Kasumi-1 (cell line): ENCODE measurements at regions not wholly inside any gene's neighbourhood (a gene's known extent, or its start where the extent isn't known, plus 50 kb on each side); places are given as distances from the start of the nearest gene placed in this dataset.
"Not testable (repeated sequence)": the region's sequence is repeated elsewhere in the genome, so short reads cannot be mapped to it uniquely, and the experiment has no call there.

Experiments used
- DNase-seq, 2 experiments: peaks; one replicate each; lab custom pipeline; 2025; lab: John Stamatoyannopoulos, UW

DNA sequence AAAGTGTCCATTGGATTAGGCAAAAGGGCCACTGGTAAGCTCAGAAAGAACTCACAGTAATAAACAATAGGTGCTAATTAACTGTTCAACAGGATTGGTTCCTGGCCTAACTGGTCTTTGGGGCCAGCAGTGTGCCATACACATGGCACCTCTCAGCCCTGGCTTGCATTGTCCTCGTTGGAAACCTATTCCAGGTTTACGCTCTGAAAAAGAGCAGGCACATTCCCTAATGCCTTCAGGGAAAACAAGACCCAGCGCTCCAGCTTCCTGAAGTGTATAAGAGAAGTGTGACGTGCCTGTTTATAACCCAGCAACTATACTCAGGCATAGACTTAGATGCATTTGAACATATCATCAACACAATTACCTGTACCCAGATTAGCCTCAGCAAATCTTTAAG, 51.9 kb upstream of the RBM47 start:
- no peak for DNase-seq

DNA sequence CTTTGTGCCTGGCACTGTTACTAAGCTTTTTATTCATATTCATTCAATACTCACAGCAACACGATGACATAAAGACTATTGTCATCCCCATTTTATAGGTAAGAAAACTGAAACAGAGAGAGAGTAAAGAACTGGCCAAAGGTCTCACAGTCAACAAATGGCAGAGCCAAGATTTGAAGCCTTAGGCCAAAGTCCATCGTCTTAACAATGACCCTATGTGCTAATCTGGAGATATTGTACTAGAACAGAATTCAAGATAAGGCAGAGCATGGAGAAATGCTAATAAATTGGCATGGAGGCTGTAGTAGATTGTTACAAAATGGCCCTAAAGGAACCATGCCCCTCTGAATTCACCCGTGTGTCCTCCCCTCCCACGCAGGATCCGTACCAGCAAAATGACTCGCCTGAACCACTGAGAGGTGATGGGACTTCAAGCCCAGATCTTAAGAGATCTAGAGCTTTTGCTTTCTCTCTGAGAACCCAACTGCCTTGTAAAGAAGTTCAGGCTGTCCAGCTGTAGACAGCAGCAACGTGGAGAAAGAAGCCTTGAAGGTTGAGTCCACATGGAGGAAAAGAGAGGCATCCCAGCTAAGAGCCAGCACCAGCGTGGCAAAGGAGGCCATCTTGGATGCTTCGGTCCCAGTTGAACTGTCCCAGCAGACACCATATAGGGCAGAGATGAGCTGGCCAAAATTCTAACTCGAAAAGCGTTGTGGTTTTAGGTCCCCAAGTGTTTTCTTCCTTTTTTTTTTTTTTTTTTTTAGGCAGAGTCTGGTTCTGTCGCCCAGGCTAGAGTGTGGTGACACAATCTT, 52.8 kb upstream of the RBM47 start:
- no peak for DNase-seq

DNA sequence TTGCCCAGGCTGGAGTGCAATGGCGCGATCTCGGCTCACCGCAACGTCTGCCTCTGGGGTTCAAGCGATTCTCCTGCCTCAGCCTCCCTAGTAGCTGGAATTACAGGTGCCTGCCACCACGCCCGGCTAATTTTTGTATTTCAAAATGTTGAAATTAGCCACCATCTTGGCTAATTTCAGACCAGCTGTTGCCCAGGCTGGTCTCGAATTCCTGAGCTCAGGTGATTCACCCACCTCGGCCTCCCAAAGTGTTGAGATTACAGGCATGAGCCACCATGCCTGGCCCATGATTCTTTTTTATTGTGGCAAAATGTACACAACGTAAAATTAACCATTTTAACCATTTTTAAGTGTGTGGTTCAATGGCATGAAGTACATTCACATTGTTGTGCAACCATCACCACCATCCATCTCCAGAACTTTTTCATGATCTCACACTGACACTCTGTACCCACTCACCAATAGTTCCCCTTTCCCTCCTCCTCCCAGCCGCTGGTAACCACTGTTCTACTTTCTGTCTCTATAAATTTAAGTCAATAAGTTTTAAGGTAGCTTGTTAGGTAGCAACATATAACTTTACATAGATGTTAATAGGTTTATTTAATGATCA, 54.0 kb upstream of the RBM47 start:
- peak; percentile 12 to 16 for DNase-seq

DNA sequence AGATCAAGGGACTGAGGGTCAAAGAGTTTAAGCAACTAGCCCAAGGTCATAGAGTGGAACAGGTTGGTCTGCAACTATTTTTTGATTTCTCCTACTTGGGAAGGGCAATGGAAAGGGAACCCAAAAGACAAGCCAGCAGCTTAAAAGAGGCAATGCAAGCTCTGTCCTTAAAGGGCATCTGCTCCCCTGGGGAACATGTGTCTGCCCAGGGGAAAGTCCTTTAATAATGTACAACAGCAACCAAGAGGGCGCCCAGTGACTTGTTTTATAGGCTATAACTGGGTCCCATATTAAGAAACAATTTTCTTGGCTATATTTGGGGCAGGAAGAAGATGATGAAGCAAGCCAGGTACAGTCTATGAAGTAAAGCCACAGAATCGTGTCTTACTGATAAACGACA, 54.7 kb upstream of the RBM47 start:
- no peak for DNase-seq

DNA sequence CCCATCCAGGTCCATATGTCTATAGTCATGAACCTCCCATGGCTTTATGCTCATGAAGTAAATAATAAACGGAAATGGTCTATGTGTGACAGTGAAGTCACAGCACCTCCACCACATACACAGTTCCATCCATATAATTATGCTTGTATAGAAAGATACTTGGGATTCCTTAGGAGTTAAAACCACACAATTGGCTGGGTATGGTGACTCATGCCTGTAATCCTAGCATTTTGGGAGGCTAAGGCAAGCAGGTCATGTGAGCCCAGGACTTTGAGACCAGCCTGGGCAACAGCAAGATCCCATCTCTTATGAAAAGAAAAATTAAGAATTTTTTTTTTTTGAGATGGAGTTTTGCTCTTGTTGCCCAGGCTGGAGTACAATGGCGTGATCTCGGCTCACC, 55.6 kb upstream of the RBM47 start:
- no peak for DNase-seq

DNA sequence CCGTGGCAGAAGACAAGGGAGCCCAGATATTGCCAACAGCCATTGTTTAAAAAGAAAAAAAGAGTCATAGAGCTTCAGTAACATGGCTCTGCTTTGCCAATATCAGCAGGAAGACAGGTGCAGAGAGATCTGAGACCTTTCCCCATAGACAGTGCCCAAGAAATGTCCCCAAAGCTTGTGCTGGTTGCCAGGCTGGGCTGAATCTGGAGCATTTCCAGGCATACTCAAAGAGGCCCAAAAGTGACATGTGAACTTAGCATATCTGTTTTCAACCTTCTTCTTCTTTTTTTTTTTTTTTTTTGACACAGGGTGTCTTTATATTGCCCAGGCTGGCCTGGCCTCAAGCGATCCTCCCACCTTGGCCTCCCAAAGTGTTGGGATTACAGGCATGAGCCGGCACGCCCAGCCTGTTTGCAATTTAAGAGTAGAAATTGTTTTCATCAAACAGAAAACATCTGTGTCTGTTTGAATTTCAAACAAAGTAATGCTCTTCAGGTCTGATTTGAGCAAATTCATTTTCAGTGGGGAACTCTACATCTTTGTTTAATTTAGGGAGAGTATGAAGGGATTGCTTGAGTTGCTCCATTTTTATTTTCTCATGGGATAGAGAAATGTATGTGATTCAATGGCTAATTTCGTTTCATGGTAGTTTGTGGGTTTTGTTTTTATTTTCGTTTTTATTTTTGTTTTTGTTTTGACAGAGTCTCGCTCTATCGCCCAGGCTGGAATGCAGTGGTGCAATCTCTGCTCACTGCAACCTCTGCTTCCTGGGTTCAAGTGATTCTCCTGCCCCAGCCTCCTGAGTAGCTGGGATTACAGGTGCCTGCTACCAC, 56.6 kb upstream of the RBM47 start:
- no peak for DNase-seq

DNA sequence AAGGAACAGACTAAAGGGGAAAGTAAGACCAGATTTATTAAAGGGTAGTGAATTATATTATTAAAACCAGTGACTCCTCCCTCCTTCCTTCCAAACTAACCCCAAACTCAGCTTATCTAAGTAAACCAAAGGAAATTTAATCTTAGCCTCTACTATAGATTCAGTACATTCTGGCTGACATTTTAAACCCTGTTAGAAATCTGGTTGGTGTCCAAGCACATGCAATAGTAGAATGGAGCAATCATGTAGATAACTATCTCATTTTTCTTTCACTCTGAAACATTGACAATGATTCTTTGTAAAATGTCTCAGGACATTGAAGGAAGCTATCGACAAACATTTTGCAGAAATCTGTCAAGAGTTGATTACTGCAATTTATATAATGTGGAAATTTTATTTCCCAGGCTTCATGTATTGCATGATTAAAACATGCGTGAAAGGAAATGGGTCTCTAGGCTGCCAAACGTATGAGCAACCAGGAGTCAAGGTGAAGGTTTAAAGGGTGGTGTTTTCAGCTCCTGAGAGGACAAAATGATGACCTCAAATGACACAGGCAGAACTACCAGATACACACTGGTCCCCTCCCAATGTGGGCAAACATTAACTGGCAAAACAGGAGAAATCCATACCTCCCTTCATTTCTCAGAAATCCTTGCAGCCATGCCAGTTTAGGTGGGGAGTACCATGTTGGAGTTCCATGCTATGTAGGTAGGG, 58.2 kb upstream of the RBM47 start:
- no peak for DNase-seq

DNA sequence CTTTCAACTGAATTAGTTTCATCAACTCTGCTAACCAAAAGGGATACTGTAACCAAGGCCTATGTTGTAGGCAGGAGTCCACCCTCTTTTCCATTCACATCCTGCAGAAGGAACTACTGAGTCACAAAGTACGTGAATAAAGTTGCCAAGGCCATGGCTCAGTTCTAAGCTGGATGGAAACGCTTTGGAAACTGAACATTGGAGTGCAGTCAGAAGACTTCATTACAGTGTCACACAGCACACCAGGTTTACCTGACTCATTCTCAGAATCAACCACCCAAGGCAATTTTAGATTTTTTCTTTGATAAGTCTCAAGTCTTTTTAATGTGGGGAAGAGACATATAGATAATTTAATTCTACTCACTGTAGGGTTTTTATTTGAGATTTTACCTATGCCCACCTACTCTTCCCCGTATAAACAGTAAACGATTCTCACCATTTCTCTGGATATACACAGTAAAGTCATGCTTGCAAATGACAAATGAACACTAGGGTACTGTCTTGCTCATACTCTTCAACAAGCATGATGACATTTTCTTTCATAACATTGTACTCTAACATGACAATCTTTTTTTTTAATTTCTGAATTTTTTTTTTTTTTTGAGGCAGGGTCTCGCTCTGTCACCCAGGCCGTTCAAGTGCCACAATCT, 58.9 kb upstream of the RBM47 start:
- DNase-seq = no peak

DNA sequence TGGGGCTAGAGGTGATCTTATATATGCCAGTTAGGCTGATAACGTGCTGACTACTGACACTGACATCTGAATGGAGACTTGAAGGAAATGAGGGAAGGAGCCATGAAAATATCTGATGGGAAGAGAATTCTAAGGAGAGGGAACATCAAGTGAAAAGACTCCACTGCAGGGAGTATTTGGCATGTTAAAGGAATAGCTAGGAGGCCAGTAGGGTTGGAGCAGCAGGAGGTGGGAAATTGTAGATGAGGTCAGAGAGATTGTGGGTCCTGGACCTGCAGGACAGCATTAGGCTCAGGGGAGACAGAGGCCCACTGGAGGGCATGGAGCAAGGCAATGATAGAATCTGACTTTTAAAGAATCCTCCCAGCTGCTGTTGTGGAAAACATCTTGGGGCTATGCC, 55.8 kb upstream of the NSUN7 start:
- DNase-seq = no peak

DNA sequence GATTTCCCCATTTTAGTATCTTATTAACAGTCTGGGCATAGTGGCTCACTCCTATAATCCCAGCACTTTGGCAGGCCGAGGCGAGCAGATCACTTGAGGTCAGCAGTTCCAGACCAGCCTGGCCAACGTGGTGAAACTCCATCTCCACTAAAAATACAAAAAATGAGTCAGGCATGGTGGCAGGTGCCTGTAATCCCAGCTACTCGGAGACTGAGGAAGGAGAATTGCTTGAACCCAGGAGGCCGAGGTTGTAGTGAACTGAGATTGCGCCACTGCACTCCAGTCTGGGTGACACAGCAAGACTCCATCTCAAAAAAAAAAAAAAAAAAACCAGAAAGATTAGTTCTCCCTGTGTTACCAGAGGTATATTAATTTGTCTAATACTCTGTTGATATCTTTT, 52.3 kb upstream of the NSUN7 start:
- DNase-seq = not testable (repeated sequence)

DNA sequence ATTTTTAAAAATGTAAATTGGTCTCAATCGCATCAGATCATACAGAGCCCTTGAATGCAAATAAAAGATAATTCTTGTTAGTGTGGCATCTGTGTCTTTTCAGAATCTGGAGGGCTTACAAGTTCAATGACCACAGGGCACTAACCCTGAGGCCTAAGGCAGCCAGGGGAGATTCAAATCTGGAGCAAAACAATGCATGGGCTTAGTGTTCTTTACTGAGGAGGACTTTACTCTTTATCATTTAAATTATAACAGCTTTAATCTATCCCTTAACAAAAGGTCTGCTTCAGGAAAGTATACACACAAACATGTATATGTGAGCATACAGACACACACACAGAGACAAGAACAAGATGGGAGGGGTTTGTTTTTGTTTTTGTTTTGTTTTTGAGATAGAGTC, 51.0 kb upstream of the NSUN7 start:
- no peak for DNase-seq

DNA sequence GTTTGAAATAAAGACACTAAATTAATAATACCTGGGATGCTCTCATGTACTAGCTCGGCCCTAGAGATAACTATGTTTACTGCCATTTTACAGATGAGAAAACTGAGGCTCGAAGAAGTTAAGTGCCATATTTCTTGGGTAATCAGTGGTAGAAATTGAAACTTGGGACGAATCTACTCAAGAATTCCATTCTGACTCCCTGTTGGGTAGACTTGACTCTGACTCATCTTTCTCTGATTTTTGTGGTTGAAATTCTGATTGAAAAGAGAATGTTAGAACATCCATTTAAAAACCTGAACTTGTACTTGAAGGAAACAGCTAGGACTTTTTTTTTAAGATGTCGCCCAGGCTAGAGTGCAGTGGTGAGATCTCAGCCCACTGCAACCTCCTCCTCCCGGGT, 50.1 kb upstream of the NSUN7 start:
- no peak for DNase-seq
